ENCODE measurements at regions not wholly inside any gene's neighbourhood (a gene's known extent, or its start where the extent isn't known, plus 50 kb on each side); places are given as distances from the start of the nearest gene placed in this dataset.

GRCh38 chr7:155380976-155381851 lies 76.7 kb upstream of the EN2 start:
- TF ChIP-seq, protein P1, sequence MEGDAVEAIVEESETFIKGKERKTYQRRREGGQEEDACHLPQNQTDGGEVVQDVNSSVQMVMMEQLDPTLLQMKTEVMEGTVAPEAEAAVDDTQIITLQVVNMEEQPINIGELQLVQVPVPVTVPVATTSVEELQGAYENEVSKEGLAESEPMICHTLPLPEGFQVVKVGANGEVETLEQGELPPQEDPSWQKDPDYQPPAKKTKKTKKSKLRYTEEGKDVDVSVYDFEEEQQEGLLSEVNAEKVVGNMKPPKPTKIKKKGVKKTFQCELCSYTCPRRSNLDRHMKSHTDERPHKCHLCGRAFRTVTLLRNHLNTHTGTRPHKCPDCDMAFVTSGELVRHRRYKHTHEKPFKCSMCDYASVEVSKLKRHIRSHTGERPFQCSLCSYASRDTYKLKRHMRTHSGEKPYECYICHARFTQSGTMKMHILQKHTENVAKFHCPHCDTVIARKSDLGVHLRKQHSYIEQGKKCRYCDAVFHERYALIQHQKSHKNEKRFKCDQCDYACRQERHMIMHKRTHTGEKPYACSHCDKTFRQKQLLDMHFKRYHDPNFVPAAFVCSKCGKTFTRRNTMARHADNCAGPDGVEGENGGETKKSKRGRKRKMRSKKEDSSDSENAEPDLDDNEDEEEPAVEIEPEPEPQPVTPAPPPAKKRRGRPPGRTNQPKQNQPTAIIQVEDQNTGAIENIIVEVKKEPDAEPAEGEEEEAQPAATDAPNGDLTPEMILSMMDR (IDR thresholded peaks at IDR 0.05) = no peak
- TF ChIP-seq POLR2A (IDR thresholded peaks at IDR 0.05) = no peak
